ENCODE measurements at regions not wholly inside any gene's neighbourhood (a gene's known extent, or its start where the extent isn't known, plus 50 kb on each side); places are given as distances from the start of the nearest gene placed in this dataset.

DNA sequence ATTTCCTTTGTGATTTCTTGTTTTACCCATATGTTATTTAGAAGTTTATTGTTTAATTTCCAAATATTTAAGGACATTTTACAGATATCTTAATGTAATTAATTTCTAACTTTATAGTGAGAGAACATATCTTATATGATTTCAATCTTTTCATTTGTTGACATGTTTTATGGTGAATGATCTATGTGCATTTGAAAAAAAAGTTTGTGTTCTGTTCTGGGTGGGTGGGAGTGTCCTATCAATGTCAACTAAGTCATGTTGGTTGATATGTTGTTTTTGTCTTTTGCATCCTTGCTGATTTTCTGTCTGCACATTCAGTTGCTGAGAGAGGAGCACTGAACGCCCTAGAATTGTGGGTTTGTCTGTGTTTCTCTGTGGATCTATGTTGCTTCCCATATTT, 50.3 kb upstream of the CBFA2T3 start:
- no peak for DNase-seq (ENCODE audit: low read depth)

DNA sequence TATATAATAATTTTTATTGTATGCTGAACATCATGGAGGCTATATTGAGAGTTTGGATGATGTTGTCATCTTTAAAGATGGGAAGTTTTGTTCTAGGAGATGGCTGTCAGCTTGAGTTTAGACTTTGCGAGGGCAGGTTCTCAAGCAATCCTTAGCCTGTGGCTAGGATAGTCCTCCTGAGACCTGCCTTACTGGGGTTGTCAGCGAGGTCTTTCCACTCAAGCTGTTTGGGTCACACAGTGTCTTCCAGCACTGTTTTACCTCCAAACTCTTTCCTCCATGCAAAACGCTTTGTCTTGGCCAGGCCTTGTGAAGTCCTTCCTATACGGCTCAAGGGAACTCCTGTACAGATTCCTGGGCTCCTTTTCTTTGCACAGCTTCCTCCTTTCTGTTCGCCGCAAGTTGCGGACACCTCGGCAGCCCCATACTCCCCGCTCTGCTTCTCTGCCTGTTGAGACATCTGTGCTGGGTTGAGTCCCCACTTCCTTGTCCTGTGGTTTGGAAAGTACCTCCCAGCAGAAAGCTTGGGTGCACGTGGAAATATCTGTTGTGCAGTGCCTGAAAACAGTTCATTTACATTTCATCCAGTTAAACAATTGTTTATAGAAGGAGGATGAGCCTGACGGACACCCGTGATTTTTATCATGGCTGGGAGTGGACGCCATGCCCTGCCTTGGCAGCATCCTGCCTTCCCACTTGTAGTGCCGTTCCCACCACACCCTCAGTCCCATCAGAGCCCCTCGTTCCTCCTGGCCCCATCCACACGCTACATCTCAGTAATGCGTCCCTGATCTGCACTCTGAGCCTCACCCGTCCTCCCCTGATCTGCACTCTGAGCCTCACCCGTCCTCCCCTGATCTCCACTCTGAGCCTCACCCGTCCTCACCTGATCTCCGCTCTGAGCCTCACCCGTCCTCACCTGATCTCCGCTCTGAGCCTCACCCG, 55.0 kb upstream of the CBFA2T3 start:
- no peak for DNase-seq (ENCODE audit: low read depth)

DNA sequence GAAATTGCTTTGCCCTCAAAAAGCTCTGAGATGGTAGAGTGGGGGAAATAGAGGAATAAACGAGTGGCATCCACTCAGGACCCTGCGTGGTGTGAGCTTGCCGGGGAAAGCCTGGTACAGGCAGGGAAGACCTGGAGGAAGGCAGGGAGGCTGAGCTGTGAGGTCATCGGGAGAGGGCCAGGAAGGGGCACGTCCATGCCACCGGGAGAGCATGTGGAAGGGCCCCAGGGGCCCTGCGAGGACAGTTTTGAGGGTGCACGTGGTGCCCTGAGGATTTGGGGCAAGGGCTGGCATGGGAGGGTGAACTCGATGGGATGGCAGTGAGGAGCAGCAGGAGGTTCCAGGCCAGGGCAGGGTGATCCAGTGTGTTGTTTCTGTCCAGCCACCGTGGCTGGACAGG, 56.3 kb upstream of the CBFA2T3 start:
- DNase-seq (ENCODE audit: low read depth), result no peak

DNA sequence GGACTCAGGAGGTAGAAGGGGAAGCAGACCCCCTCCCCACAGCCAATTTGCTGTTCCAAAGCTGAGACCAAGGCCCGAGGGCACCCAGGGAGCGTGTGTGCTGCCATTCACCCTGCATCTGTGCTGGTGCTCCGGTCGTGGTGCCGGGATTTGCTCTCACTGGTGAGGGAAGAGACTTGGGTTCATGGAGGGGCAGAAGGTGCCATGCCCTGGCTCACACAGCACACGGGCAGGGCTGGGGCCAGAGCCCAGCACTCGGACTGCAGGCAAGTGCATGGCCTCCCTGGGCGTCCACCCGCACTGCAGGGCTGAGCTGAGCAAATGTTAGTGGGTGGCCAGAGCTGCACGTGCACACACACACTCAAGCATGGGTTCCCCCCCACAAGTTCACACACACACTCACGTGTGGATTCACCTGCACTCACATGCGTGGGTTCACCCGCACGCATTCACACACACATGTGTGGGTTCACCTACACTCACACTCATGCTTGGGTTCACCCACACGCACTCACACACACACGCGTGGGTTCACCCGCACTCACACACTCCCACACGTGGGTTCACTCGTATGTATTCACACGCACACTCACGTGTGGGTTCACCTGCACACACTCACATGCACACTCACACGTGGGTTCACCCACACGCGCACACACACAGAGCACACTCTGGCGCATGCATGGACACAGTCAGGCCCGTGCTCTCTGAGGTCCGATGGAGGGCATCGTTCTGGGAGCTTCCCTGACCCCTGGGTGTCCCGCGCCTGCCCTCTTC, 57.0 kb upstream of the CBFA2T3 start:
- DNase-seq (ENCODE audit: low read depth), result no peak

DNA sequence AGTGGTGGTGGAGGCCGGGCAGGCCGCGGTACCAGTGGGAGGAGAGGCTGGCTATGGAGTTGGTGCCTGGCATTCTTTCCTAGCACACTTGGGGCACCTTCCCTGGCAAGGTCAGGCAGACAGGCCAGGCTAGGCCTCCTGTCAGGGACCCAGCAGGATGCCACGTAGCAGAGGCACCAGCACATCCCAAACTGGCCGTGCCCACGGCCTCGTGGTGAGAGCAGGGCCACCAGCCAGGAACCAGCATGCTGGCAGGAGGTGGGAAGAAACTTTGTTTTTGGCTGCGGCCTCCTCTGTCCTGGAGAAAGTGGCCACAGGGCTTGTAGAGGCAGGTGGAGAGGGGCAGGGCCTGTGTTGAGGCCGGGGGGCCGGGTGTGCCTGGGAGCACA, 57.6 kb upstream of the CBFA2T3 start:
- no peak for DNase-seq (ENCODE audit: low read depth)

DNA sequence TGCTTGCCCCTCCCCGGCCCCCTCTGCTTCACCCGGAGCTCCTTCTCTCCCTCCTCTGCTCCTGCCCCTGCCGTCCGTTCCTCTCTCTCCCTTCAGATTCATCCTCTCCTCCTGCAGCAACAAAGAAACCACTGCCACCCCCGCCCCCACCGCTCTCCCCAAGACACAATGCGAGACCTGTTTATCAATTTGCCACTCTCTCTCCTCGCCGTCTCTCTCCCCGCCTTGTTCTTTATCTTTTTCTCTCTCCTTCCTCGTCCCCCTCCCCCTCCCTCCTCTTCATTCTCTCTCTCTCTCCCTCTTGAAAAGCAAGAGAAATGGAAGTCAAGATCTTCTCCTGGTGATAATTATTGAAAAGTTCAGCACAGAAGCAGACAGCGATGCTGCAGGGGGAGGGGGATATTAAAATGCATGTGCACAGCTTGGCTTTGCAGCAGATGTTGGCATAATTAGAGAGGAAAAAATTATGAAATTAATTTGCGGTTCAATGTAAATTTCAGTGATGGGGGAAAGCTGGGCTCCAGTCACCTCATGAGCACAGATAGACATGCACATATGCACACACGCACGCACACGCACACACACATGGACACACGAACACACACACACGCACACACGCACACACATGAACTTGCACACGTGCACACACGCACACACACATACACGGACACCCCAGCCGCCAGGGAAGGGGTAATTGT, 58.1 kb upstream of the CBFA2T3 start:
- no peak for DNase-seq (ENCODE audit: low read depth)

DNA sequence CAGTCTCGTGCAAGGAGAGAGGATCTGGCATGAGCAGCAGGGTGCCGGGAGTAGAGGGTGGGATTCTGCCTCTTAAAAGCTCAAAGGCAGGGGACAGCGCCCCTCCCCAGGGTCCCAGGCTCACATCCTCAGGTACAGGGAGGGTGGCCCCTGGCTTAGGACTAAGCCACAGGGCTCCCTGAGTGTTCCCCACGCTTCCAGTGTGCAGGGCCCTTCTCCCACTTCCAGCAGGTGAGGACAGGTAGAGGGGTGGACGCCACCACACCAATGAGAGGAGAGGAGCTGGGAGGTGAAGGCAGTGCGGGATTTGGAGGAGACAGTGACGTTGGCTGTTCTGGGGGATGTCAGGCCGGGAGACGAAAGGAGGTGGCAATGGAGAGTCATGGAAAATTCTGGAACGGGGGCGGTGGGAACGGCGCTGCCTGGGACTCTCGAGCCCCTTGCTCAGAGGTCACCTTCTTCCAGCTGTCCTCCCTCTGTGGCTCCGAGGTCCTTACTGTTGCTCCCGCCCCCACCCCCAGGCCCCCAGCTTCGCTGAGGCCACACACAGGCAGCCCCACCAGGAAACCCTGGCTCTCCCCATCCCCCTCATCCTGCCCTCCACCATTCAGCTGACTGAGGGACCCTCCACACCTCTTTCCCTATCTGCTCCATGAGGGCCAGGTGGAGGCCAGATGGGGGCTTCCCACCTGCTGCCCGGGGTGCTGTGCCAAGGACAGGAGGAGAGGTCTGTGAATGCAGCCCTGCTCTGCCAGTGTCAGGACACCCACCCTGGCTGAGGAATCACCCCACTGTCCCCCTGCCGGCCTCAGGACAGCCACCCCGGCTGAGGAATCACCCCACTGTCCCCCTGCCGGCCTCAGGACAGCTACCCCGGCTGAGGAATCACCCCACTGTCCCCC, 57.7 kb upstream of the ACSF3 start:
- DNase-seq (ENCODE audit: low read depth), result no peak

DNA sequence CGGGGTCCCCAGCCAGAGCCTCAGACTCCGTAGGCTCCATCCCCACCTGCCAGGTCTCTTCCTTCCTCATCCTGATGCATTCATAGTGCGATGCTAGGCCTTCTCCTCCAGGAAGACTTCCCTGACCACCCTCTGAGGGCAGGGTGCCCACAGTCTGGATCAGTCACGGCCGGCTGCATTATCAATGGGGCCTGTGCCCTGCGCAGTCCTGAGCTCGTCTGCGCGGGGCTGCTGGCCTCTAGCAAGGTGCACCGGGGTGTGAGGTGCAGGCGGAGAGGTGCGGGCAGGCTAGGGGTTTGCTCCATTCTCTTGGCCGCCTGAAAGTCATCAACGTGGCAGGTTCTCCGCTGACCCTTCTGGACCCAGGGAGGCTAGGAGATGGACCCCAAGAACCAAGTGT, 56.9 kb upstream of the ACSF3 start:
- no peak for DNase-seq (ENCODE audit: low read depth)

DNA sequence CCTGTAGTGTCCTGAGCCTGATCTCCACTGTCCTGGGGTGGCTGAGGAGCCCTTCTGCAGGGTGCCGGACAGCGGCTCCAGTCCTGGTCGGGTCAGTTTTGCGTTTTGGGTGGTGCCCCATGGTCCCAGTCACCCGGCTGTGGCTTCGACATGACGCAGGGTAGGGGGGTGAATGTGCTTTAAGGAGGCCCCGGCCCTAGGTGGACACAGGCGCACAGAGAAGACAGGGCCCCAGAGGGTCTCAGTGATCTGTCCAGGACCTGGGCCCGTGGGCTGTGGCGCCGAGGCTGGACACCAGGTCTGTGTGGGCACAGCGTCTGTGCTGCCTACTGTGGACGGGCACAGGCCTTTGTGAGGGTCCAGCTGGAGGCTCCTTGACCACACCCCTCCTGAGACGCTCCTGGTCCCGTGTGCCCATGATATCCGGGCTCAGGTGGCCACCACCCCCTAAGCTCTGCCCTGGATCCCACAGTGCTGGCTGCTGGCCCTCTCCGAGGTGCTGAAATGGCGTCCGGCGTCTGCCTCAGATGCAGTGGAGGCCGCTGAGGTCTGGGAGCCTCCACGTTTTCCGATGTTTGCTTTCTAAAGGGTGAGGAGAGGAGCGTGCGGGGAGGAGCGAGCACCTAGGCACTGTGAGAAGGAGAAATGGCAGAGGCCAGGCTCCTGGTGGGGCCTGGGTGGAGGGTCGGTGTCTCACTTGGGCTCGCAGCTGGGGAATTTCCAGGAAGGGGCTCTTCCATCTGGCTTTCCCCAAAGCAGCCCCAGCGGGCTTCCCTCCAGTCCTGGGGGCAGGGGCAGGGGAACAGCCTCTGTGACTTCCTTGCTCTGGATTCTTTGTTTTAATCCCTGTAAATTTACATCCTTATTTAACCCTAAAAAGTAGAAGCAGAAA, 56.1 kb upstream of the ACSF3 start:
- peak; percentile 30 for DNase-seq (ENCODE audit: low read depth)

DNA sequence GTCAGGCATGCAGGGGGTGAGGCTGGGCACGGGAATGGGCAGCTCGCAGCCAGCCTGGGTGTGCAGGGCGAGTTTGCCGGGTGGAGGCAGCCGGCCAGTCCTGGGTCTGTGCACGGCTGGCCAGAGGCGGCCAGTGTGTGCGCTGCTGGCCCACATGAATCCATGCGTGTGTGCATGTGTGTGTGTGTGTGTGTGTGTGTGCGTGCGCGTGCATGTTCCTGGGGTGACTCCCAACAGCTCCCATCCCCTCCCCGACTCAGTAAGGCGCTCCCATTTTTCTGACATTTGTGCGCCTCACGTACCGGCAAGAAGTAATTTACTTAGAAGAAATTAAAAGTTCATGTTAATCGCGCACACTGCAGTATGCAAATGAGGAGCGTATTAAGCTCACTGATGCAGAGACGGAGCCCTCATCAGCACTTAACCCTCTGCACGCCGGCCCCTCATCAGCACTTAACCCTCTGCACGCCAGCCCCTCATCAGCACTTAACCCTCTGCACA, 55.4 kb upstream of the ACSF3 start:
- DNase-seq (ENCODE audit: low read depth), result no peak

DNA sequence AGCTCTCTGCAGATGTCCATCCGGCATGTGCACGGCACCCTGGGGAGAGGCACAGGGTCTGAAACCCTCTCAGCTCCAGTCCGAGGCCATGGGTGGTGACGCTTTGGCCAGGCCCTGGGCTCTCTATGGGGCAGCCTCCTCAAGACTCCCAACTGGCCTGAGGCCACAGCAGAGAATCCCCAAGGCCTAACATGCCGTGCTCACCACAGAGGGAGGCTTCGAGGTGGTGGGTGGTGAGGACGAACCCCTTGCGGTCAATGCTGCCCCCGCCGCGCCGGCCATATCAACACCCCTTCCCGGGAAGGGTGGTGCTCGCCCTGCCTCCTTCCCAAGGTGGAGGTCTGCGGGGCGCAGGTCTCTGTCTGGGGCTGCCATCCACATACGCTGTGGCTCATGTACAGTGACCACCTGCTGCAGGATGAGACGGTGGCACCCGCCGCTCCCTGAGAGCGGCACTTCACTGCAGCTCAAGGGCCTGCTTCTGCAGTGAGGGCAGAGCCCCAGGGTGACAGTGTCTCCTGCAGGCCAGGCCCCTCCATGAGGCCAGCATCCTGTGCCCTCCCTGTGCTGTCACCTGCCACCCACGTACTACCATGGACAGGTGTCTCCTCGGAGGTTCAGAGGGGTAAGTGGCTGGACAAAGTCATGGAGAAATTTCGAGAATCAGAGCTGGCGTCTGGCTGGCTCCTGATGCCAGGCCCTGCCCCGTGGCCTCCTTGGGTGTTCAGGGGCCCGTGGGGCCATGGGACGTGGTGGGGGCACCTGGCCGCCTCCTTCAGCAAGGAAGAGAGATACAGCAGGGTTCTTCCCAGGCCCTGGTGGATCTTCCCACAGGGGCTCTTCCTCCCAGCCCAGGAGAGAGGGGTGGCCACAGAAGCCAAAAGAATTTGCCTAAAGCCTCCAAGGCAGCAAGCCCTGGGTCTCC, 54.6 kb upstream of the ACSF3 start:
- no peak for DNase-seq (ENCODE audit: low read depth)

DNA sequence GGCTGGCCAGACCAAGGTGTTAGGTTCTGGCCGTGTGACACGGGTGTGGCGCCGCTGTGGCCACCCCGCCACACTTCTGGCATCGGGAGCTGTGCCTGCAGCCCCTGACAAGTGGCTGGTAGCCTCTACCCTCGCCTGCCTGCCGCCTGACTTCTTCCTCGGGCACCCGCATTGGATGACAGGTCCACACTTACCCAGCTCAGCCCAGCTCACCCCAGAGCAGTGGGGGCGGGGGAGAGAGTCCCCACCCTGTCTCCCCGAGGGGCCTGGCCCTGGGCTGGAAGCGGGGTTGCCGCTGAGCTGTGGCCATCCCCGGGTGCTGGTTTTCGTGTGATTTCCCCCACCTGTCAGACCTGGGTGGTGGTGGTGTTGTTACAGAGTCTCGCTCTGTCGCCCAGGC, 53.9 kb upstream of the ACSF3 start:
- DNase-seq (ENCODE audit: low read depth), result no peak

DNA sequence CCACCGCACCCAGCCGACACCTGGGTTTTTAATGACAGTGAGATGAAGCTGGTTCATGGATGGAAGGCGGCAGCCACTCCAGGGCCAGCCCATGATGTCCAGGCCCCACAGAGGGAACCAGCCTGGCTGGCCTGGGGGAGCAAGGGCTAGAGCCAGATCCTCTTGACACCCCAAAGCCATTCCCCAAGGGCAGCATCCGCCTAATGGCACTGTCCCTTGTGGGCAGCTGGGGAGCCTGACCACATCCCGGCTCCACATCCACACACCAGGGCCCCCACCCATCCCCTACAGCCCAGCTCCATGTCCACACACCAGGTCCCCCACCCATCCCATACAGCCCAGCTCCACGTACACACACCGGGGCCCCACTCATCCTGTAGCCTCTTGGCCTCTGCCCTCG, 53.3 kb upstream of the ACSF3 start:
- DNase-seq (ENCODE audit: low read depth), result no peak

DNA sequence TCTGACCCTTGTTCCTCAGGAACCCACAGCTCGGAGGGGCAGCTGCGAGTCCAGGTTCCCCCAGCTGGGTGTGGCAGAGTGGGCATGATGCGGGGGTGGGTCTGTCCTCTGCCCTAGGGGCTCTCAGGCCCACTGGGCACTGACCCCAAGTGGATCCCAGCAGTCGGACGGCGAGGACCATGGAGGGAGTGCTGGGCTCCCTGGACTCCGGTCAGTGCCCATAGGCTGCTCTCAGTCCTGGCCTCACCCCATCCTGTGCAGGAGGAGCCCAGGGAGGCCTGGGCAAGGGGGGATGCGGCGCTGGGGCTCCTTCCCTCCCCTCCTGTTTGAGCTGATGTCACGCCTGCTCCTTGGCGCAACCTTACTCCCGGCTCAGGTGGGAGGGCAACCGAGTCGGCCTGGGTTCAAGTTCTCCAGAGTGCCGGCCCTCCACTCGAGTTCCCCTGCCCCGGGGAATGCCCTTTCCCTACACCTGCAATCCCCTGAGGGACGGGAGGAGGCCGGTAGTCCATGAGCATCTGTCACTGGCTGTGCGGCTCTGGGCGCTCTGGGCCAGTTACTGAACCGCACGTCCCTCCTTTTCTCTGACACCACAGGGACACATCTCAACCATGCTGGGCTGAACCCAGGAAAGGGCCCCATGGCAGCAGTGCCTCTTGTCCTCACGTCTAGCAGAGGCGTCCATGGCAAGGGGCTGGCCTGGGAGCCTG, 52.6 kb upstream of the ACSF3 start:
- no peak for DNase-seq (ENCODE audit: low read depth)

DNA sequence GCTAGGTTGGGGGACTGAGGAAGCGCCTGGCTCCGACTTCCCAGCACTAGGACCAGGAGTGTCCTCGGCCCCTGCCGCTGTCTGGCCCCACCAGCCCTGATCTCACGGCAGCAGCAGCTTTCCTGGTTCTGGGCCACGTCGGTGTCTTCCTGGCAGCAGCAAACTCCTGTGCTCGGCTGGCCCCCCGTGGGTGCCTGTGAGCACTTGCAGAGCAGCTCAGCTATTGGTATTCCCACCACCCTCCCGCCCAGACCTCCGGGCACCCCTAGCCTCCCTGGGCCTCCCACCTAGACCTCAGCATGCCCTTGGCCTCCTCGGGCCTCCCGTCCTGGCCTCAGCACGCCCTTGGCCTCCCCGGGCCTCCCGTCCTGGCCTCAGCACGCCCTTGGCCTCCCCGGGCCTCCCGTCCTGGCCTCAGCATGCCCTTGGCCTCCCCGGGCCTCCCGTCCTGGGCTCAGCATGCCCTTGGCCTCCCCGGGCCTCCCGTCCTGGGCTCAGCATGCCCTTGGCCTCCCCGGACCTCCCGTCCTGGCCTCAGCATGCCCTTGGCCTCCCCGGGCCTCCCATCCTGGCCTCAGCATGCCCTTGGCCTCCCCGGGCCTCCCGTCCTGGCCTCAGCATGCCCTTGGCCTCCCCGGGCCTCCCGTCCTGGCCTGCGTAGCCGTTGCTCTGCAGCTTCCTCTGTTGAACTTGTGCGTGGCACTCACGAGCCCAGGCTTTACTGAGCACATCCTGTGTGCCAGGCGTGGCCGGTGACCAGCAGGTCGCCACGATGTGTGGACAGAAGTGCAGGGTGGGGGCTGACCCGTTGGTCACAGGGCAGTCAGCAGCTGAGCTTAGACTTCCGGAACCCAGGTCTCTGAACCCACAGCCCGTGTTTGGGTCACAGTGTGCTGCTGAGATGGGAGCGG, 51.8 kb upstream of the ACSF3 start:
- no peak for DNase-seq (ENCODE audit: low read depth)

DNA sequence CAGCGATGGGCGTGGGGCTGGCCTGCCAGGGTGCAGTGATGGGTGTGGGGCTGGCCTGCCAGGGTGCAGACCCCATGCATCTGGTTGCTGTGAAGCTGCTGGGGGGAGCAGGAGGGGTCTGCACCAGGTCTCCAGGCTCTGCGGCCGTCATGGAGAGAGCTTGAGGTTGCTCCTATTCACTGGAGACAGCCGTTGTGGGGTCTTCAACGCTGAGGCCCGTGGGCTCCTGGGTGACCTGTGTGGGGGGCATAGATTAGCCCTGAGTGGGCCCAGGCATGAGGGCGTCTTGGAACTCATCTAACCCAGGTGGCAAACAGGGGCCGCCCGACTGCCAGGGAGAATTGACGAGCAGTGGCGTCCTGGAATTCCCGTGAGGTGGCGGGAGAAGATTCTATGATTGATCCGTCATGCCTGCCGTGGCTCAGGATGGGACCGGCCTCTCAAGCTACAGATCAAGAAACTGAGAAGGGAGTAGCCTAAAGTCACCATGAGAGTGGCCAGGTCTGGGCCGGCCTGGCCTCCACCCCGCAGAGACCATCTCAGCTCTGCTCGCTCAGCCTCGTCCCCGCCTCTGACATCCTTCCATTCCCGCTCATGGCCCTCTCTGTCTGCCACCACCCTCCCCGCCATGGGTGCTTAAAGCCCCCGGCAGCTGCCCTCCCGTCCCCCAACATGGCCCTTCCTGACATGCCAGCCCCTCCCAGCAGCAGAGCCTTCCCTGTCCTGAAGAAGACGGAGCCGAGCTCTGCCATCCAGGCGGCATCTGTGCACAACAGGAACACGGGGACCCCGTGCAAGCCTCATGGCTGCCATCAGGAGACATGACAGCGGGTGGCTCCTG, 50.7 kb upstream of the ACSF3 start:
- DNase-seq (ENCODE audit: low read depth), result no peak
